BLaER1 treated with 17β-estradiol and CSF1 and Interleukin-3, amounts not matched to agents 10 nM and 100 nM (cell line): ENCODE measurements at regions not wholly inside any gene's neighbourhood (a gene's known extent, or its start where the extent isn't known, plus 50 kb on each side); places are given as distances from the start of the nearest gene placed in this dataset.

Source experiments
- H3K27ac ChIP-seq, 11 experiments: shearing (Covaris generic); formaldehyde crosslinking; 2 replicates each; pipeline ENCODE4 v1.8.1; 2022
- H3K27me3 ChIP-seq, 11 experiments: shearing (Covaris generic); formaldehyde crosslinking; 2 replicates each; pipeline ENCODE4 v1.8.1; 2022
- H3K36me3 ChIP-seq, 11 experiments: shearing (Covaris generic); formaldehyde crosslinking; 2 replicates each; pipeline ENCODE4 v1.8.1; 2022
- H3K4me1 ChIP-seq, 10 experiments: shearing (Covaris generic); formaldehyde crosslinking; 2 replicates each; pipeline ENCODE4 v1.8.1; 2022
- H3K4me2 ChIP-seq, 11 experiments: shearing (Covaris generic); formaldehyde crosslinking; 2 replicates each; pipeline ENCODE4 v1.8.1; 2022
- H3K4me3 ChIP-seq, 10 experiments: shearing (Covaris generic); formaldehyde crosslinking; 2 replicates each; pipeline ENCODE4 v1.8.1; 2022
- H3K9ac ChIP-seq, 11 experiments: shearing (Covaris generic); formaldehyde crosslinking; 2 replicates each; pipeline ENCODE4 v1.8.1; 2022
- H3K9me3 ChIP-seq, 11 experiments: shearing (Covaris generic); formaldehyde crosslinking; replicated peaks in 1 of 11; 2 replicates each; pipeline ENCODE4 v1.8.1; 2022
- H4K20me1 ChIP-seq, 11 experiments: shearing (Covaris generic); formaldehyde crosslinking; 2 replicates each; pipeline ENCODE4 v1.8.1; 2022
- Cebpa-rat ChIP-seq, 11 experiments: shearing (Covaris generic); IDR thresholded peaks; 2 replicates each; pipeline ENCODE4 v1.8.1; 2022

DNA sequence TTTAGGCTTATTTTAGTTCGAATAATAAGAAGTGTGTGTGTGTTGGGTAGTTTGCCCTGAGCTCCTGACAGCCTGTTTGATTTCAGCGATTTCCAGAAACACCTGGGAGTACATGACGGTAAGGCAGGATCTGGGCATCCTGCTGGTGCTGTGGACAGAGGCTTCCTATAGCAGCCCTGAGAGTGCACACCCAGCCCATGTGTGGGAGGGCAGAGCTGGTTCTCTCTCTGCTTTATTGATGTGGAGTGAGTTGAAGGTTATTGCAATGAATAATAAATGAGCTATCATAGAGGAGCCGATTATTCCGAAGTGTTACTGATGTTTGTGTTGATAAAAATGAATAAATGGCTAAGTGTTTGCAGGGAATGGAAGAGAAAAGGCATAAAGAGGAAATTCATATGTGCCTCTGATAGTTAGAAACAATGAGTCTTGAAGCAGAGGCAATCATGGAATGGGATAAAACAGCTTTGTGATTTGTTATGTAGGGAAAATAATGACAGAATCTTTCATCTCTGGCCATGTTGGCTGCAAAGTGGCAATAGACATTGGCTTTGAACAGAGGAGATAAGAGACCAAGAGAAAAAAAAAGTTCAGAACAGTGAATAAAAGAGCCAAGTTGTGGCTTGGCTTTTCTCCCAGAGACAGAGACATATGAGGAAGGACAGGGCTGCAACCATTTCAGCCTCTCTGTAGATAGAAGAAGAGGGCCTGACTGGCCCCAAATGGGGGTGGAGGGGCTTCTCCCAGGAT is 166.2 kb upstream of the CHD6 start:
- H3K4me2 ChIP-seq = no peak overlapping the region
- H3K9me3 ChIP-seq = peaks cover 0 to 6% (median 0%) of the 10 kb centered on the region in 11 experiments; a peak in 2 of 22 replicates
- no peak overlapping the region for H3K27ac ChIP-seq
- no peak overlapping the region for H3K4me3 ChIP-seq
- H4K20me1 ChIP-seq = no peaks in the 10 kb centered on the region
- no peak overlapping the region for H3K9ac ChIP-seq
- H3K4me1 ChIP-seq = no peaks in the 10 kb centered on the region
- no peaks in the 10 kb centered on the region for H3K27me3 ChIP-seq
- no peaks in the 10 kb centered on the region for H3K36me3 ChIP-seq
- no peak for TF ChIP-seq Cebpa-rat (IDR thresholded peaks at IDR 0.05)

DNA sequence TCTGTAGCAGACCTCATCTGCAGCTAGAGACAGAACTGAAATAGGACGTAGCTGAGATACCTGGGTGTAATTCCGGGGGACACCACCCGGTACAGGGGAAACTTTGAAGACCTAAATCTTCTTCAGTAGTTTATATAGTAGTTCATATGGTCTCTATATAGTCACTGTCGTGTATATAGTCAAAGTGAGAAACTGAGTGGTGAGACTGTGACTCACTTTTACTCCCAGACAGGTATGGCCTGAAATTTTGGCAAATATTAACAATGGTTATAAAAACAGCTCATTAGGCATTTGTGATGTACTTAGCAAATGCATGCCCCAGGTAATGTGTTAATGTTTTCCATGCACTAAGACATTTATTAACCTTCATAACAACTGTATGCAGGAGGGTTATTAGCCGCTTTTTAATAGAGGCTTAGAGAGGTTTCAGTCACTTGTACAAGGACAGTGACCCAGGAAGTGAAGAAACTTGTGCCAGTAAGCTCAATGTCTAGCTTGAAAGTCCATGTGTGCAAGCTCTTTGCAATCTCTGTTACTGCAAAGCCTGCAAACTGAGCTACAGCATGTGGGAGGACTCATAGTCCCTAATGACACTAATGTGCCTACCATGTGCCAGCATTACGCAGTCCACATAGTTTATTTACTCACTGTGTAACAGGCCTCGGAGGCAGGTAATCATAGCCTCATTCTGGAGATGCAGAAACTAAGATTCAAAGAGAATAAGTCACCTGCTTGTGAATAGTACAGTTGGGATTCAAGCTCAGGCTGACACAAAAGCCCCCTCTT is 165.4 kb upstream of the CHD6 start:
- Histone ChIP-seq H3K27ac (no peak overlapping the region), H3K27me3 (no peaks in the 10 kb centered on the region), H3K36me3 (no peaks in the 10 kb centered on the region), H3K4me3 (no peak overlapping the region), H3K9me3 (peaks cover 0 to 6% (median 0%) of the 10 kb centered on the region in 11 experiments; a peak in 2 of 22 replicates), H4K20me1 (no peaks in the 10 kb centered on the region), H3K4me1 (no peaks in the 10 kb centered on the region), H3K9ac (no peak overlapping the region), H3K4me2 (no peak overlapping the region)
- TF ChIP-seq Cebpa-rat (IDR thresholded peaks at IDR 0.05) = no peak

DNA sequence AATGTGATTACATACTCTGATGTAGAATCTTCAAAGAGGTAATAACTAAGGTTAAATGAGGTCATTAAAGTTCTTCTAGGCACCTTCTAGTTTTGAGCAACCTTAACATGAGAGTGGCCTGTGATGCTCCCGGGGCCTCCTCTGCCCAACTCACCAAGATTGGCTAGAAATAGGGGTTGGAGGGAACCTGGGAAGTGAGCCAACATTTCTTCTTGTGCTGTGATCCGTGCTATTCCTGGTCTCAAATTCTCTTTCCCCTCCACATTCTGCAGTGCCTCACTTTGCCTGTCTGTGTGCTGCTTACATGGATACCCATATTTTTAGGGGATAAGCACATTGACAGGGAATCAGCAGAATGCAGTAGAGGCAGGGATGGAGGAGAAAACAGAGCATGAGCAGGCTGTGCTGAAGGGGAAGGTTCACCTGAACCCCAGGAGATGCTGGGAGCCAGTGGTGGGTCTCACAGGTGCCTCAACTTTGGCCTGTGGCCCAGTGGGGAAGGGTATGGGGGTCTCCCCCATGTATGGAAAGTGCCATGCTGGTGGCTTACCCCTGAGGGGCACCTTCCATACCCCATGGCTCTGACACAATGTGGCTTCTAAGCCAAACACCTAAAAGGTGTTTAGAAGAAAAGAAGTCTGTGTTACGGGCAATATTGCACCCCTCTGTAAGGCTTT is 164.7 kb upstream of the CHD6 start:
- no peak overlapping the region for H3K9ac ChIP-seq
- H3K4me2 ChIP-seq = no peak overlapping the region
- no peak overlapping the region for H3K4me3 ChIP-seq
- TF ChIP-seq Cebpa-rat (IDR thresholded peaks at IDR 0.05) = no peak
- H3K9me3 ChIP-seq = peaks cover 0 to 6% (median 0%) of the 10 kb centered on the region in 11 experiments; a peak in 2 of 22 replicates
- no peaks in the 10 kb centered on the region for H3K4me1 ChIP-seq
- H3K36me3 ChIP-seq = no peaks in the 10 kb centered on the region
- no peaks in the 10 kb centered on the region for H4K20me1 ChIP-seq
- H3K27me3 ChIP-seq = no peaks in the 10 kb centered on the region
- no peak overlapping the region for H3K27ac ChIP-seq

DNA sequence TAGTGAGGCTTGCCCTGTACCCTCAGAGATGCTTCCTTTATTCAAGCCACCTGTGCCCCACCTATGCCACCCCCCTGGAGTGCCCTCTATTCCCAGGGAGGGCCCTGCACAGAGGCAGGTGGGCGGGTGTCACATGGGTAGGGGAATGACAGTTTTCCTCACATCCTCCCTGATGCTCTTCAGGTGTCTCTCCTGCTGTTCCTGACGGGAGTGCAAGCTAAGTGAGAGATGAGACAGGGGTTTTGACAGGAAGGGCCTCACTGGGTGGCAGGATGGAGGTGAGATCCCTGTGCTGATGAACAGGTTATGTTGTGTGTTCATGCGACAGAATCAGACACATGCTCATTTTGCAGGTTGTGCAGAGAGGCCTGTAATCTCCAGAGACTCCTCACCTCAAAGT is 164.1 kb upstream of the CHD6 start:
- TF ChIP-seq Cebpa-rat (IDR thresholded peaks at IDR 0.05) = no peak

DNA sequence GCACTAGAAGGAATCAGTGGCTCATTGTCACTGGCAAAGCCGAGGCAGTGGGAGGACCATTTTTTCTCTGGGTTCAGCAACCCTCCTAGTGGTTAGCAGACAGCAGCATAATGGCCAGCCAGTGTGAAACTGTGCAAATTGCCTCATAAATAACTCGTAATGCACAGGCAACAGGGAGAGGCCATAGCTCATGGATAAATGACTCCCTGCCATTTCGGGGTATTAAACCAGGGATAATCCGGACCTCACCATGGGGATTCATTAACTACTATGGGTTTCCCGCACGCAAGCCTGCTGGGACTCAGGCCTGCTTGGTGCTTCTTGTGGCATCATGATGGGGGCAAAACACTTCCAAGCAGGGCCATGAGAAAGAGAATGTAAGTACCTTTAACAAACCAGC is 158.2 kb upstream of the CHD6 start:
- no peaks in the 10 kb centered on the region for H3K27me3 ChIP-seq

More for the DNA sequence above, 164.1 kb upstream of the CHD6 start:
- no peaks in the 10 kb centered on the region for H3K4me1 ChIP-seq
- no peak overlapping the region for H3K27ac ChIP-seq
- H3K4me2 ChIP-seq = no peak overlapping the region
- no peaks in the 10 kb centered on the region for H4K20me1 ChIP-seq
- no peaks in the 10 kb centered on the region for H3K36me3 ChIP-seq
- H3K4me3 ChIP-seq = no peak overlapping the region
- H3K9ac ChIP-seq = no peak overlapping the region
- no peaks in the 10 kb centered on the region for H3K27me3 ChIP-seq
- H3K9me3 ChIP-seq = peaks cover 0 to 6% (median 0%) of the 10 kb centered on the region in 11 experiments; a peak in 1 of 22 replicates

DNA sequence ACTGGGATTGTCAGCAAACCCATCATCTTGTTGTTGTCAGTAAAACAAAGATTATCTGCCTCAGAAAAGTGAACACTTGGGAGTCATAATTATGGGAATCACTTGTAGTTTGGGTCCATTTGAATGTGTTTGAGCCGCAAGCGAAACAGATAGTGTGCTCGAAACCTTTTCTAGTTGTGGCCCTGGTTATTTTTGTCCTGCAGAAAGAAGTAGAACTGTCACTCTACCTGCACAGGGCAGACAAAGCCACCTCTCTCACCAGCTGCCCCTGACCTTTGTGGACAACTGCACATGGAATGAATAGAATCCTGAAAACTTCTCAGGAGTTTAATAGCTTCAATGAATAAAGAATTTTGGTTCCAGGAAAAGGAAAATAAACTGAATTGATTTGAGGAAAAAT is 156.1 kb upstream of the CHD6 start:
- H3K4me2 ChIP-seq = no peak overlapping the region
- H3K27ac ChIP-seq = no peak overlapping the region
- no peak for TF ChIP-seq Cebpa-rat (IDR thresholded peaks at IDR 0.05)
- H3K4me1 ChIP-seq = no peaks in the 10 kb centered on the region
- no peaks in the 10 kb centered on the region for H3K27me3 ChIP-seq
- H3K36me3 ChIP-seq = no peaks in the 10 kb centered on the region
- H3K9me3 ChIP-seq = peaks cover 0 to under 1% (median 0%) of the 10 kb centered on the region in 11 experiments; a peak in 1 of 22 replicates
- no peak overlapping the region for H3K4me3 ChIP-seq
- H3K9ac ChIP-seq = no peak overlapping the region
- no peaks in the 10 kb centered on the region for H4K20me1 ChIP-seq

More for the DNA sequence above, 158.2 kb upstream of the CHD6 start:
- Histone ChIP-seq H3K9me3 (peaks cover 0 to 6% (median 0%) of the 10 kb centered on the region in 11 experiments; a peak in 1 of 22 replicates), H3K4me1 (no peaks in the 10 kb centered on the region), H3K27ac (no peak overlapping the region), H3K4me3 (no peak overlapping the region), H3K36me3 (no peaks in the 10 kb centered on the region), H3K9ac (no peak overlapping the region), H3K4me2 (no peak overlapping the region), H4K20me1 (no peaks in the 10 kb centered on the region)
- no peak for TF ChIP-seq Cebpa-rat (IDR thresholded peaks at IDR 0.05)

DNA sequence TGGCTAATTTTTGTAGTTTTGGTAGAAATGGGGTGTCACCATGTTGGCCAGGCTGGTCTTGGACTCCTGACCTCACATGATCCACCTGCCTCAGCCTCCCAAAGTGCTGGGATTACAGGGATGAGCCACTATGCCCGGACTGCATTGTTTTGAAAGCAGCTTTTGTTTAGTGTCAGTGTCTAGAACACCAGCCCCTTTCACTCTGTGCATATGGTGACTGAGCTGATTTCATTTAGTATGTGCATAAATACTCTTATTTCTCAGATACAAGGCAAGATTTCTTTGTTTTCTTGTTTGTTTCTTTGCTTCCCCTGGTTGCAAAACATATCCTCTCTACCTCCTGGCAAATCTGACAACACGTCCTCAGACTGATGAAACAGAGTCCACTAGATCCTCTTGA is 152.8 kb upstream of the CHD6 start:
- Histone ChIP-seq H3K9me3 (no peaks in the 10 kb centered on the region), H3K36me3 (no peaks in the 10 kb centered on the region), H3K27ac (no peak overlapping the region), H3K27me3 (no peaks in the 10 kb centered on the region), H3K4me3 (no peak overlapping the region), H3K9ac (no peak overlapping the region), H3K4me2 (no peak overlapping the region), H4K20me1 (no peaks in the 10 kb centered on the region), H3K4me1 (no peaks in the 10 kb centered on the region)
- no peak for TF ChIP-seq Cebpa-rat (IDR thresholded peaks at IDR 0.05)

DNA sequence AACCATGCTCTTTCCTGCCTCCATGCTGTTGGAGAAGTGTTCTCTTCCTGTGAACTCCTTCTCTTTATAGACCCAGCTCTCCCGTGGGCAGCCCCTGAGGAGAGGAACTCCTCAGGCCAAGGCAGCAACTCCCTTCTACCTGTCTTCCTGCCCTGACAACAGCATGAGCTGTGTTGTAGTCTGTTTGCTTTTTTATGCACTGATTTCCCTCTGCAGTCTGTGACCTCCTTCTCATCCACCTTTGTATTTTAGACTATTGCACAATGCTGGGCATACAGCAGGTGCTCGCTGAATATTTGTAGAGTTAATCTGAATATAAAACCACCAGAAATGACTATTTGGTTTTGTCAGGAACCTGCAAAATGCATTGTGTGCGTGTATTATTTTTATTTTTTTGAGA is 152.2 kb upstream of the CHD6 start:
- Histone ChIP-seq H3K27ac (no peak overlapping the region), H3K27me3 (no peaks in the 10 kb centered on the region), H4K20me1 (no peaks in the 10 kb centered on the region), H3K4me2 (no peak overlapping the region), H3K4me1 (no peaks in the 10 kb centered on the region), H3K36me3 (no peaks in the 10 kb centered on the region), H3K9me3 (no peaks in the 10 kb centered on the region), H3K9ac (no peak overlapping the region), H3K4me3 (no peak overlapping the region)
- peak in 1 of 11 experiments; percentile 33; a peak in 1 of 22 replicates for TF ChIP-seq Cebpa-rat (IDR thresholded peaks at IDR 0.05)

DNA sequence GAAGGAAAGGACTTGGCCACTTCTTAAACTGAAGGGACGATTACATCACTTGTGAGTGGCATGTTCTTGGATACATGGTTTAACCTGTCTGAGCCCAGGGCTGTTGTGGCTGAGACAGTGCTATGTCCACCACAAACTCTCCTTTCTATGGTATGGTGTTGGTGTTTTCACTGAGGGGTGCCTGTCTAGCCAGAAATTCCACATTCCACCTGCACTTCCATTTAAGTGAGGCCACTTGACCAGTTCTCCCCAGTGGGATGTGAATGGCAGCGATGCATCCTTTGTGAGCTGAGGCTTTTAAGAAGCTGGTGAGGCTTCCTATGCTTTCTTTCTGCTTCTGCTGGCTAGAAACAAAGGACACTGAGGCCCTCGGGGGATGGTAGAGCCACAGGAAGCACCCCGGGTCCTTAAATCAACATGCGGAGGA is 151.4 kb upstream of the CHD6 start:
- TF ChIP-seq Cebpa-rat (IDR thresholded peaks at IDR 0.05) = no peak
- H3K4me2 ChIP-seq = no peak overlapping the region
- no peak overlapping the region for H3K27ac ChIP-seq
- no peak overlapping the region for H3K4me3 ChIP-seq
- no peaks in the 10 kb centered on the region for H3K36me3 ChIP-seq
- no peaks in the 10 kb centered on the region for H3K9me3 ChIP-seq
- no peaks in the 10 kb centered on the region for H3K27me3 ChIP-seq
- no peak overlapping the region for H3K9ac ChIP-seq
- H4K20me1 ChIP-seq = no peaks in the 10 kb centered on the region
- no peaks in the 10 kb centered on the region for H3K4me1 ChIP-seq
